Activated B cell treated with CpG ODN at 0.5 μM for 24 hours (primary cell): ENCODE measurements at regions not wholly inside any gene's neighbourhood (a gene's known extent, or its start where the extent isn't known, plus 50 kb on each side); places are given as distances from the start of the nearest gene placed in this dataset.

Source experiments
- ATAC-seq: fragments of 200-7000 bp; cut with Tn5 transposase; one replicate; pipeline ENCODE4 v1.10.0; 2021; ENCODE audit warnings: low read depth, mild to moderate bottlenecking, moderate library complexity
- CTCF ChIA-PET: fragments of 350-600 bp; sonication (Branson Sonifier 250); formaldehyde crosslinking; loops from one replicate; lab custom pipeline; 2021; ENCODE audit warnings: antibody characterized with exemption; lab: Charles Lee
- POLR2A ChIA-PET: fragments of 350-600 bp; sonication (Branson Sonifier 250); formaldehyde crosslinking; loops from one replicate; lab custom pipeline; 2021; ENCODE audit warnings: antibody characterized with exemption; lab: Charles Lee
- DNase-seq: peaks from one replicate; pipeline ENCODE4 v3.0.0; 2022
- H3K27ac Mint-ChIP-seq: one replicate; pipeline ENCODE4 v1.8.0; 2020; ENCODE audit warnings: mixed read lengths
- H3K27me3 Mint-ChIP-seq: one replicate; pipeline ENCODE4 v1.8.0; 2021; ENCODE audit warnings: mixed read lengths
- H3K36me3 Mint-ChIP-seq: one replicate; pipeline ENCODE4 v1.8.0; 2021; ENCODE audit warnings: low read depth, mixed read lengths
- H3K4me1 Mint-ChIP-seq: one replicate; pipeline ENCODE4 v1.8.0; 2021; ENCODE audit warnings: mixed read lengths
- H3K4me3 Mint-ChIP-seq: one replicate; pipeline ENCODE4 v1.8.0; 2020; ENCODE audit warnings: mild to moderate bottlenecking, mixed read lengths
- H3K9me3 Mint-ChIP-seq: one replicate; pipeline ENCODE4 v1.8.0; 2020; ENCODE audit warnings: mixed read lengths
- CTCF ChIP-seq: fragments of 200-600 bp; IDR thresholded peaks from one replicate; pipeline ENCODE4 v1.8.0; 2022; ENCODE audit warnings: antibody characterized with exemption, mild to moderate bottlenecking
- intact Hi-C: fragments of 100-400 bp; cut with micrococcal nuclease; formaldehyde crosslinking; loops from one replicate; pipeline ENCODE4 v1.15.1; 2024

- Mint-ChIP-seq H3K9me3 (peaks cover 2% of the 10 kb centered on the region), H3K36me3 (no peaks in the 10 kb centered on the region), H3K27ac (no peak overlapping the region), H3K4me1 (no peaks in the 10 kb centered on the region), H3K27me3 (no peaks in the 10 kb centered on the region), H3K4me3 (no peak overlapping the region)
- DNase-seq: no peak
- ATAC-seq: no peak
- no peak for TF ChIP-seq CTCF
- ChIA-PET CTCF (no interaction called here), POLR2A (no interaction called here)
- intact Hi-C loops: no loop called here
Observed at GRCh38 chr5:92329759-92330158, 946.6 kb upstream of the ARRDC3 start.

- Mint-ChIP-seq H3K4me1 (no peaks in the 10 kb centered on the region), H3K4me3 (no peak overlapping the region), H3K27ac (no peak overlapping the region), H3K27me3 (no peaks in the 10 kb centered on the region), H3K9me3 (peaks cover 2% of the 10 kb centered on the region), H3K36me3 (no peaks in the 10 kb centered on the region)
- DNase-seq (no peak), ATAC-seq (no peak)
- ChIA-PET POLR2A (no interaction called here), CTCF (no interaction called here)
- intact Hi-C loops: no loop called here
- no peak for TF ChIP-seq CTCF
Observed at GRCh38 chr5:92328584-92329259, 945.6 kb upstream of the ARRDC3 start.

GRCh38 chr5:92320446-92320845, 937.3 kb upstream of the ARRDC3 start:
- H3K36me3 Mint-ChIP-seq: no peaks in the 10 kb centered on the region
- CTCF ChIA-PET: no interaction called here
- H3K4me3 Mint-ChIP-seq: no peak overlapping the region
- no peaks in the 10 kb centered on the region for H3K4me1 Mint-ChIP-seq
- no peak overlapping the region for H3K27ac Mint-ChIP-seq
- peaks cover 4% of the 10 kb centered on the region for H3K9me3 Mint-ChIP-seq
- DNase-seq: no peak
- no peak for TF ChIP-seq CTCF
- intact Hi-C loops: no loop called here
- no peaks in the 10 kb centered on the region for H3K27me3 Mint-ChIP-seq
- ATAC-seq: no peak
- POLR2A ChIA-PET: no interaction called here

- POLR2A ChIA-PET: no interaction called here
- H3K4me1 Mint-ChIP-seq: no peaks in the 10 kb centered on the region
- intact Hi-C loops: no loop called here
- H3K36me3 Mint-ChIP-seq: no peaks in the 10 kb centered on the region
- no peaks in the 10 kb centered on the region for H3K27me3 Mint-ChIP-seq
- TF ChIP-seq CTCF: no peak
- ATAC-seq (no peak), DNase-seq (no peak)
- H3K9me3 Mint-ChIP-seq: no peaks in the 10 kb centered on the region
- H3K27ac Mint-ChIP-seq: no peak overlapping the region
- CTCF ChIA-PET: no interaction called here
- no peak overlapping the region for H3K4me3 Mint-ChIP-seq
Observed at GRCh38 chr5:92313385-92313784, 930.3 kb upstream of the ARRDC3 start.

GRCh38 chr5:92309336-92309991, 926.3 kb upstream of the ARRDC3 start:
- Mint-ChIP-seq H3K27me3 (no peaks in the 10 kb centered on the region), H3K4me3 (no peak overlapping the region), H3K9me3 (no peaks in the 10 kb centered on the region), H3K4me1 (no peaks in the 10 kb centered on the region), H3K27ac (no peak overlapping the region), H3K36me3 (no peaks in the 10 kb centered on the region)
- ChIA-PET CTCF (no interaction called here), POLR2A (no interaction called here)
- no peak for ATAC-seq
- intact Hi-C loops: loop anchor here (5.0 kb wide), 2 partner anchors 1493 to 1603 kb away; no protein-coding TSS in a partner anchor
- TF ChIP-seq CTCF: no peak
- no peak for DNase-seq
